GM19025 (cell line): ENCODE measurements at regions not wholly inside any gene's neighbourhood (a gene's known extent, or its start where the extent isn't known, plus 50 kb on each side); places are given as distances from the start of the nearest gene placed in this dataset.

Source experiments
- ATAC-seq: cut with Tn5 transposase; IDR thresholded peaks from one replicate; pipeline ENCODE4 v1.9.1; 2021; ENCODE audit warnings: mild to moderate bottlenecking, low read depth, moderate library complexity; ENCODE audit not compliant: unreplicated experiment

DNA sequence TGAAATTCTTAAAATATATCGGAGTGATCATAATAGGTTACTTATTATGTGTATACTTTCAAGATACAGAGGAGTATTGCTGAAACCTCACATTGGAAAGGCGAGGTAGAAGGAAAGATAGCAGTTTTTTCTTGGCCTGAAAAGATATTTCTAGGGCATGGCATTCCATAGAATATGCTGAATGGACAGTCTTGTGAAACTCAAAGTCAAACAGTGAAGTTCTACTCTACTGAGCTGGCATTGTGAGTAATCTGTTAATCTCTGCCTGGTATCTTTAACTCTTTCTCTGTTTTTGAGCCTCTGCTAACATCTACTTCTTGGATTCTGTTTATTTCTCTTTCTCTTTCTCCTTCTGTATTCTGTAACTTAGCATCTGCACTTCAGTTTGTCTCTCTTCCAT lies 176.3 kb upstream of the ZBTB20 start:
- no peak for ATAC-seq

DNA sequence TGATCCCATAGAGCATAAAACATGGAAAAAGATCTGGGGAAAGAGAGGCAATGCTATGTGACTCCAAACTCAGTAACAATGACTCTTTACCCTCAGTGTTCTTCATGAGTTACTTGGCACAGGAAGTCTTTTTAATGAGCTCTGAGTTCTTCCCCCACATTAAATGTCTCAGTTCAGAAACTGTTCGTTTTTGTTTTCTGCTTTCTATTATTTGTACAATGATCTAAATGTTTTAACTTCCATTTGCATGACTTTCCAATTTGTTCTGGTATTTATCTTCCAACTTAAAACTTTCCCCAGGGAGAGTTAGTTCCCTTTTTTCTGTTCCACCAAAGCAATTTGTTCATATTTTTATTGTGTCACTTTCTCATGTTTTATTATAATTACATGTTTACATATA lies 177.0 kb upstream of the ZBTB20 start:
- no peak for ATAC-seq

DNA sequence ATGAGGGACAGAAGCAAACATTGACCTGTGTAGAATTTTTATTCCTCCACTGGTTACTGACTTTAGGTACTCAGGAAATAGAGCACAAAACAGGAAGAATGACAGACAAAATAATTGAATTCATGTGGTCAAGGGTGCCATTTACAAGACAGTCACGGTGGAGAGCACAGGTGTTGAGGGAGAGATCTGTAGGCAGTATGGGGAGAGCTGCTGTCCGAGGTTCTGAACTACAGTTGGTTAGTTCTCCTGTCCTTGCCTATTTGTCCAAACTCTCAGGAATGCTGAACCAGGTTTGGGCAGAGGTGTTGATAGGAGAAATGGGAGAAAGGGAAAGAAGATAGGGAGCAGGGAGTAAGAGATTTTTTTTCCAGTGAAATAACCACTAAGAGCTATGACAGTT lies 178.5 kb upstream of the ZBTB20 start:
- ATAC-seq, result no peak

DNA sequence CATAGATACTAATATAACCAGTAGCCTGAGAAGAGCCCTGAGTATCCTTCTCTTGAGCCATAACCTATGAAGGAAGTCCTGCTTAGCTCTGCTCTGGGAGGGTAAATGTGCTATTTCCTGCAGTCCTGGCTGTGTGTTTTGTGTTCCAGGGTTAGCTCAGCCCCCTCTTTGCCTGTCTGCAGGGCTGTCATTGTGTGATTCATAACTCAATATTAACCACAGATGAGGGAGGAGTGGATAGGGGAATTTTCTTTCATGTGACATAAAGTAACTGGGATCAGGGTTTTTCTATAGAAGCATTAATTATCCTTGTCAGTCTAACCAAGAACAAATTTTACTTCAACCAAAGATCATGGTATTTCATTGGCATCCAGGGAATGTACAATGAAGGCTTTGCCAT lies 183.3 kb upstream of the ZBTB20 start:
- ATAC-seq, result no peak

DNA sequence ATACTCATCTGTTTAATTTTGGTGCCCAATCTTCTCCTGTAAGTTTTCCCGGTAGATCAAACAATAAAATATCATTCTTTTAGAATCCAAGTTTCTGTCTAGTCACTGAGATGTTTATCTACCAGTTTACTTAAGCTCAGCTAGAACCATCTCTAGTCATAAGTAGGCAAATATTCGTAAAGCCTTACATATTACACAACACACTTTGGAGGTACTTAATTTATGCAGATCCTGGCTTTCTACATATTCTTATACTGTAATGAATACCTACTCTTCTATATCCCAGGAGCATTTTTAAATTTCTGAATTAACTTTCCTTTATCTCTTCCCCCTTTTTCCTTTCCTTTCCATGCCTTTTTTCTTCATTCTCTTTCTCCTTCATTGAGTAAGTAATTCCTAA lies 185.9 kb upstream of the ZBTB20 start:
- ATAC-seq, result no peak

DNA sequence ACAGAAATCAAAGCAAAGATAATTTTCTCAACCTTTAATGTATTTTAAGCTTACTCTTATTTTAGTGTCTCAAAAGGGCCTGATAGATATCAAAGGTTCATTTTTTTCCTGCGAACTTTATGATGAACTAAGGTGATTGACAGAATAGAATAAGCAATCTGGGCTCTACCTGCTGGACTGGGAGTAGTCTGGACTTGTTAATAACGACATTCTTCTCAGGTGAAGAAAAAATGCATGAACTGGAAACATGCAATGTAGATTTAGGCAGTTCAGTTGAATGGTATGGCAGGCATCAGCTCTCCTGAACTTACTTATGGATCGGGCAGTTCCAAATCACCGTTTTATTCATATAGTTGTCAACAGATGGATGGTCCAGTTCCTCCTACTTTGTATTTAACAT lies 189.7 kb upstream of the ZBTB20 start:
- no peak for ATAC-seq

DNA sequence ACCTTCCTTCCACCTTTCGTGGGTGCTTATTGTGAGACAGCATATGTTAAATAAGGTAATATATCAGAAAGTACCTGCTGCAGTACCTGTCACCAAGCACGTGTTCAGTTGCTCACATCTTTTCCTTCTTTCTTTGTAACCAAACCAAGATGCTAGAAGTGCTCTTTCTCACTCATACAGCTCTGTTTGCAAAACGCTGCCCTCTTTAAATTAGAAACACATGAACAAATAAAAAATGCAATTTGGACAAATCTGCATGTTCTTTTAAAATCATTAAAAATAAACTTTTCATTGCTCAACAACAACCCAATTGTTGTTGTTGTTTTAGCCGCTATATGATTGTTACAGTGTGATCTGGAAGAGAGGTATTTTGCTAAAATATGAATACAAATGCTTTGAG lies 193.5 kb upstream of the ZBTB20 start:
- ATAC-seq, result no peak

DNA sequence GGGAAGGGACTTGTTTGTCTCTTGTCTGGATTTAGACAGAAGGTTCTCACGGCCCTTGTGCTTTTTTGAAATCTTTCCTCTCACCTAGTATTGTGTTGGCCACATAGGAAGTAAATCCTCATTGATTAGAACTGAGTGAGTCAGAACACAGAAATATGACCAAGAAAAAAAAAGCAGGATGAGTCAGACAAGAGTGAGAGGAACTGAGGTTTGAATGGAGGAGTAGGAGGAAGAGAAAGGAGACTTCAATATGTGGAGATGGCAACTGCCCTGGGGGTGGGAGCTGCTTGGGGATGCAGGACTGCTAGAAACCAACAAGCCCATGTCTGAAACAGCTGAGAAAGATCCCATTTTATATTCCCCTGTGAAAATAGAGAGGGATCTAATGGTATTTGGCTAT lies 194.1 kb upstream of the ZBTB20 start:
- no peak for ATAC-seq

DNA sequence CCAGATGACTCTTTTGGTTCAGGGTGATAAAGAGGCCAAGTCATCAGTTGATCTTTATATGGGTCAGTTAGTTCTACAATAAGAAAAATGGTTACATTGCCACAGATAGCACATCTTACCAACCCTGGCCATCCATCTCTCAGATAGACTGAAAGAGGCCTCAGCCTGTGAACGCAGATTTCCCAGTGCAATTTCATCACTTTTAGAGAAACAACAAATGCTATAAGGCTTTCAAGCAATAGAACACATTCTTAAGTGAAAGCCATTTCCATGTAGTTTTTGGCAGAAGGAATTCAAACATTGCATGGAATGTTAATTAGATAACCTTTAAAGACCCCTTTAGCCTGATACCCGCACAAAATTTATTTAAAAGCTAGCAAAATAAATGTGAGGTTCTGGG lies 200.6 kb upstream of the ZBTB20 start:
- no peak for ATAC-seq

DNA sequence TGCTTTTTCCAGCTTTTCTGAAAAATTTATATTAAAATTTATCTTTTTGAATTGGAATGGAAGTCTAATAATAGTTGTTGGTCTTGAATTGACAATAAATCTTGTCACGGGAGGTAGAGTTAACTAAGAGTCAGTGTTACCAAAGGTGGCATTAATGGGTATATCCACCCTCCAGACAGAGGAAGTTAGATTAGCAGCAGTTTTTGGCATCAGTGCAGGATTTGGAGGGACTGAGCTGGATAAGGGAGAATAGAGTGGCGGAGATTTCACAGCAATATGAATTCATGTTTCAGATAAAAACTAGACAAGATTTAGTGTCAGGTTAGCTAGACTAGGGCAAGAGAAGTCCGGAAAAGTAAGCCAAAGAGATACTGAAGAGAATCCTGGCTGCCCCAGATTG lies 201.3 kb upstream of the ZBTB20 start:
- no peak for ATAC-seq

DNA sequence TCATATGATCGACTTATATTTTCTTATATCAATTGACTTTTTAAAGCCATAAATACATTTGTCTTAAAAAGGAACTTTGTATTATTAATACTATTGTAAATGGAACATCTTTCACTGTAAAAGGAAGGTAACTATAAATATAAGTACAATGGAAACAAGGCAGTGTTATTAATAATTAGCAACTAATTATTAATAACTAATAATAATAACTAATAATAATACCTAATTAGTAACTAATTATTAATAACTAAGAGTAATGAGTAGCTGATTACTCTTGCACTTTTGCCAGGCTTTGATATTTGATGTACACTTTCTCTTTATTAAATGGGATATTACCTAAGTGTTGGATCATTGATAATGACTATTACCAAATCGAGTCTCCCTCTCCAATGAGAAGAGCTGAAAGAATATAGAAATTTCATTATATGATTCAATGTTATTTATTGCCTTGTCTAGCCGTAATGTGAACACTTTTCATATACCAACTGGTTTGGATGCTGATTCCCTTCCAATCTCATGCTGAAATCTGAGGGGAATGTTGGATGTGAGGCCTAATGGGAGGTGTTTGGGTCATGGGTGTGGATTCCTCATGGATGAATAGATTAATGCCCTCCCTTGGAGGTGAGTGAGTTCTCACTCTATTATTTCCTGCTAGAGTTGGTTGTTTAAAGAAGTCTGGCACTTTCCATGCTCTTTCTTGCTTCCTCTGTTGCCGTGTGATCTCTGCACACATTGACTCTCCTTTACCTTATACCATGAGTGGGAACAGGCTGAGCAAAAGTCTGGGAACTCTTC lies 202.1 kb upstream of the ZBTB20 start:
- ATAC-seq, result no peak

DNA sequence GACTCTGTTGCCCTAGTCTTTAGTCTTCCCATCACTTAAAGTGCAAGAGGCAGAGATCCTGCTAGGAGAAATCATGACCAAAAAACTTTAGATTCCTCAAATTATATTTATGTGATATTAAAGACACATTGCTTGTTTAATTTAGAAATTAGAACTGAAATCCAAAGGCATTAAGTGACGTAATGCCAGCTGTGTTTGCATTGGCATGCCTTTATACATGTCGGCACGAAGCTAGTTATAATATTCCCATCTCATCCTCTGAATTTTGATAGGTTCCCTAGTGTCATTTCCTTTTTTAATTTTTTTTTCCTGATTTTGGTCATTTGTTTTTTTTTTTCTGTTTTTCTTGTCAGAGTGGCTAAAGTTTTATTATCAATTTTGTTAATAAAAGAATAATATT lies 203.5 kb upstream of the ZBTB20 start:
- ATAC-seq, result no peak

DNA sequence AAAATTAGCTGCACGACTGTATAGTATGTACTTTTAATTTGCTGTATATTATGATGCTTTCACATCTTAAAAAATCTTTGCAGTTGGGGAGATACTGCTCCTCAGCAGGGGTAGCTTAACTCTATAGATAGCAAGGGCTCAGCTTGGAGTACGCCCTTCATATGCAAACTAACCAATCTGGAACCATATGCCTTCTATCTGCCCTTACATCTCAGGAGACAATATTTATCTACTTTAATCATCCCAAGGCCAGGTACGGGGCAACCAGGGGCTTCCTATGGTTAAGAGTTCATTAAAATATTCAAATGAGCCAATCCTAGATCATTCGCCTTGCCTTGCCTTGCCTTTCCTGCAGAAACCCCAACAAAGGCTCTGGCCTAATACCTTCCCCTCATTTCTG lies 204.1 kb upstream of the ZBTB20 start:
- ATAC-seq, result no peak

DNA sequence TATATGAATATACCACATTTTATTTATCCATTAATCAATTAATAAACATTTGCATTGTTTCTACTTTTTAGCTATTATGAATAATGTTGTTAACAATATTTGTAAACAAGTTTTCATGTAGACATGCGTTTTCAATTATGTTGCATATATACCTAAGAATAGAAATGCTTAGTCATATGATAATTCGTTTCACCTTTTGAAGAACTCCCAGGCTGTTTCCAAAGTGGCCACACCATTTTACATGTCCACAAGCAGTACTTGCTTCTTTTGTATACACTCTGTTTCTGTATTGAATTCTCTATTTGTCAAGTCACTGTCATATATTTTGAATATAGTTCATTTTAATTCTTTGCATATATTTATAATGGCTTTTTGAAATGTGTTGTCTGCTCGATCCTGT lies 206.9 kb upstream of the ZBTB20 start:
- no peak for ATAC-seq

DNA sequence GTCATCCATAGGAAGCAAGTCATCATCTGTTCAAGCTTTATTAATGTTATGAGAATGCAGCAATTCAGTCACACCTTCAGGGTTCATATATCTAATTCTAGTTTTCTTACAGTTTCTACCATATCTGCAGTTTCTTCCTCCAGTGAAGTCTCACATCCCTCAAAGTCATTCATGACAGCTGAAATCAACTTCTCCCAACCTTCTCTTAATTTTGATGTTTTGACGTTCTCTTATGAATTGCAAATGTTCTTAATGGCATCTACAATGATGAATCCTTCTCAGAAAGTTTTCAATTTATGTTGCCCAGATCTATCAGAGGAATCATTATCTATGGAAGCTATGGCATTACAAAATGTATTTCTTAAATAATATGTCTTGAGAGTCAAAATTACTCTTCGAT lies 210.4 kb upstream of the ZBTB20 start:
- no peak for ATAC-seq

DNA sequence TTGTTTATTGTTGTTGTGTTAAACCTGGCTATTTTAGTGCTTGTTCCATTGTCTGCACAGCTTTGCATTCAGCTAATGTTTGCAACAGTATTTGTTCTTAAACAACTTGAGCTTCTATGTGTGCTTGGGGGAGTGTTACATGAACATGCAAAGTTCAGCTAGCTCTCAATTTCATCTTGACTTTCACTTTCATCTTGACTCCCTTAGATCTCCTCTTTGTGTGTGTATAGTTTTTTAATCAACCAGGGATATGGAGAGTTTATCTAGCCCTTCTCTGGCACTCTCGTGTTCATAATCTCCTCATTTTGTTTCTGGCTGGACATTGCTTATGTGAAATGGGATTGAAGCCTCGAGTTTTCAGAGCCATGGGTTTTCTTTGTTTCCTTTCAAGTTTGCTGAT lies 212.4 kb upstream of the ZBTB20 start:
- peak; percentile 92 for ATAC-seq

DNA sequence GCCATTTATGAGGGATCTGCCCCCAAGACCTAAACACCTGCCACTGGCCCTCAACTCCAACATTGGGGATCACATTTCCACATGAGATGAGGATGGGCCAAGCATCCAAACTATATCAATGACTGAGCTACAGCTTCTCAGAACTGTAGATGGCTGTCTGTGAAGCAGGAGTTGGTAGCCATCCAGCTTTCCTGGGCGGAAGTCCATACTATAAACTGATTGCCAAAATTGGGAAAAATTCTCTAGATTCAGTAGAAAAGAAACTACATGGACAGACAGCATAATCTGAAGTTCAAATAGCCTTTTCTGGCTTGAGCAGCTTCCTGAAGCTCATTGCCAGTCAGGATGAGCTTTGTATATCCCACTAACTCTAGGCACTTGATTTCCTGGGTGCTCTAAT lies 214.7 kb upstream of the ZBTB20 start:
- ATAC-seq, result no peak

DNA sequence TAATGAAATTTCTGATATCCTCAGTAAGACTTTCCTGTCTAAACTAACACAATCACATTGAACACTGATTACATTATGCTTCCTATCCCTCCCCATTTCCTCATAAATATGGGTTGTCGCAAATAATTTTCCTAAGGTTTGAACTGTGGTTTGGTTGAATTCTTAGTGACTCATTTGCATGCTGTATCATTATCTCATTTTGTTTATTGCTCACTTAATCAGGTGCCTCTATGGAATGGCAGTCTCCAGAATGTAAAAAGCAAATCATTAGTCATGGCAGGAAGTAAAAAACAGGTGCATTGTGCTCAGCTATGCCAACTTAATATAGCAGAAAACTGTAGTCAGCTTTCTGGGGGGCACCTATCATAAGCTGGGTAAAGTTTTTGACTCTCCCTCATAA lies 216.0 kb upstream of the ZBTB20 start:
- no peak for ATAC-seq

DNA sequence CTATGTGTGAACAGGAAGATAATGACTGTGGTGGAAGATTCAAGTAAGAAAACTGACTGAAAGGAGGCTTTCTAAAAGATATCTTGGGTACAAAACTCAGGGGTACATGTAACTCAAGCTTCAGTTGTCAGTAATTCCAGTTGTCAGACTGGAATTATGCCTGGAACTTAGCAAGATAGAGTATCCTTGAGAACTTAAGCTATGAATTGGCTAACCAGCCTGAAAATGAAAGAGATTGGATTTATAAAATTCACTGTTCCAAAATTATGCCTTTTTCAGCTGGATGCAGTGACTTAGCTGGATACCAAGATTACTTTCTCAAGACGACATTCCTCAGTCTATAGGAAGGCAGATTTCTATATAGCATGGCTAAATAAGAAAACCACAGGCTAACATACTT lies 221.9 kb upstream of the ZBTB20 start:
- ATAC-seq, result no peak

DNA sequence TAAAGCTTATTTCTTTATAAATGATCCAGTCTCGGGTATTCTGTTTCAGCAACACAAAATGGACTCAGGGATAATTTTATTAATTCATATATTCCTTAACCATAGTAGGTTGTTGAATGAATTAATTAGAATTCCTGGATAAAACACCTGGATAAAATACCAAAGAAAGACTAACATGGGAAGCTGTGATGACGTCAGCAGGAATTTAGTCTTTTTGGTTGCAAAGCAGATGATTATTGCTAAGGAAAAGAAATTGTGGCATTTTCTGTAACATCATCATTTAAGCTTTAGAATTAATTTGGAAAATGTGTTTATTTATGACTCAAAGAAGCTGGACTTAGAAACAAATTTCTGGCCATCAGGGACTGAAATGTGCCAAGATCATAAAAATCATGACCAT lies 228.3 kb upstream of the ZBTB20 start:
- ATAC-seq, result no peak

DNA sequence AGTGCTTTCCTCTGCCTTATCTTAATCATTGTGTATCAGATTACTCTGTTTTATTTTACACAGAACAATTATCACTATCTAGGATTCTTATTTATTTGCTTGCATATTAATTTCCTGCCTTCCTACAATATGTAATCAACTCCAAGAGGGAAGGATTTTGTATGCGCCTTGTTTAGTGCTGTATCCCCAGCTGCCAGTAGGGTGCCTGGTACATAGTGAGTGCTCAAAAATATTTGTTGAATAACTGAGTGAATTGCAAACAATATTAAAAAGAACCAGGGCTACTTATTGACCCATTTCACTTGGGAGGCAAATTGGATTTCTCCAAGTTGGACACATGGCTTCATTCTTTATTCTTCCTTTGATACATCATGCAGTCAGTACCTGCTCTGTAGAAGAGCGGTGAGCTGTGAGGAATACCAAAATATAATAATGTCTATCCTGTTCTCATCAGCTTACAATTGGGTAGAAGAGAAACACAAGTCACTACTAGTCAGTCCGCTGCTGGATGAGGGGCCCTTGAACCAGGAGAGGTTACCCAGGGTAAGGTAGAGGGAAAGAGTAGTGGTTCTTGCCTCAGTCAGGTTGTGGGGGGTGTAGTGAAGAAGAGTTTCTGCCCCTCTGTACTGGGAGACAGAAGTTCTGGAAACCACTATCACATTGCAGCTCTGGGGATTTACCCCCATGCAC lies 233.9 kb upstream of the ZBTB20 start:
- no peak for ATAC-seq

DNA sequence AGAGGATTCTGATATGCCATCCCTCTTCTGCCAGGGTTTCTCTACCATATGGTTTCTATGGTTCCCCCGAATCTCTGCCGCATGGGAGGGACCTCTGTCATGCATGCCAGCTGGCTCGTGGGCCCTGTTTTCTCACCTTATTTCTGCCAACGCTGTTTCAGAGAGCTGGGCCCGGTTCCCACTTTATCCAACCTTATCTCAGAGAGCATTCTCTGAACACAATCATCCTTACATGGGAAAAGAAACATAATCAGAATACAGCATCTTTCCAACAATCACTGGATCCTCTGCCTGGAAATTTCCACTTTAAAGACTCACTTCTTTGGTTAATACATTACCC lies 234.5 kb upstream of the ZBTB20 start:
- no peak for ATAC-seq

DNA sequence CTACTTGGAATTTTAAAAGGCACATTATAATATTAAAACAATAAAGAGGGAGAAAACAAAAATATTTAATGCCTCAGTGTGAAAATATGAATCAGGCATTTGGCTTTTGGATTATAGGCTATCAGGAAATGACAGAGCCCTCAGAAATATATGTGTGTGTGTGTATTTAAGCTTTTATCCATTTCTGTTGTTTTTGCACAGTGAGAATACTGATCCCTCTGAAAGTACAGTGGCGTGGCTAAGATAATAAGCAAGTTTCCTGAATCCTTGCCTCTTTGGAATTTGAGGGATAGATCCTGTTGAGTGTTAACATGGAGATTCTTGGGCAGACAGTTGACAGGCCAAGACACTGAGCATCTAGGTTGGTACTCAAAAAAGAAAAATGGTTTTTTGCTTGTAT lies 234.8 kb upstream of the ZBTB20 start:
- no peak for ATAC-seq
